Right renal cortex interstitium (tissue), 3 donors: ENCODE measurements at regions not wholly inside any gene's neighbourhood (a gene's known extent, or its start where the extent isn't known, plus 50 kb on each side); places are given as distances from the start of the nearest gene placed in this dataset.
A peak's percentile ranks its signal among the peaks of the same experiment; 100 is the strongest.
"Not testable (repeated sequence)": the region's sequence is repeated elsewhere in the genome, so short reads cannot be mapped to it uniquely, and the experiment has no call there.

ENCODE experiments used
- DNase-seq, 3 donors: peaks; one replicate each; pipeline ENCODE4 v3.0.0-alpha.2; 2013; ENCODE audit warnings: low read depth in 3 of 3, low spot score in 2 of 3

- DNase-seq, result no peak
These were observed 778.5 kb downstream of the BCL11A start for GRCh38 chr2:59774821-59775433.

DNA sequence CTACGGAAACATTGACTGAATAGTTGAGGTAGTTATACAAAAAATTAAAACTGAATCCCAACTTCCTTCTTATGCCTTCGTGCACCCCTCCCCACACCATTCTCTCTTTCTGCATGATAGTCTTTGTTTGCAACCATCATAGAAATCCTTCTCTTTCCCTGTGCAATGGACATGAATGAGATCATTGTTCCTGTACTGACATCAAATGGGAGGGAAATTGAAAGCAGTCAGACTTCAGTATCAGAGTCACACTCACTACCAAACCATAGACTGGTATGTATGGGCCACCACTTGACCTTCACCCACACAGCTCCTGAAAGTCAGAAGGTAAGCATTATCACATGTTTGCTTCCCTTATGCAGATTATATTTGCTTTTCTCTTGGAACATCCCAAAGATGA, 782.8 kb downstream of the BCL11A start:
- no peak for DNase-seq

GRCh38 chr2:59761966-59762365, 791.5 kb downstream of the BCL11A start:
- DNase-seq, result no peak

GRCh38 chr2:59756150-59756549, 797.3 kb downstream of the BCL11A start:
- DNase-seq, result peak in 2 of 3 donors; percentile 5 to 38

DNA sequence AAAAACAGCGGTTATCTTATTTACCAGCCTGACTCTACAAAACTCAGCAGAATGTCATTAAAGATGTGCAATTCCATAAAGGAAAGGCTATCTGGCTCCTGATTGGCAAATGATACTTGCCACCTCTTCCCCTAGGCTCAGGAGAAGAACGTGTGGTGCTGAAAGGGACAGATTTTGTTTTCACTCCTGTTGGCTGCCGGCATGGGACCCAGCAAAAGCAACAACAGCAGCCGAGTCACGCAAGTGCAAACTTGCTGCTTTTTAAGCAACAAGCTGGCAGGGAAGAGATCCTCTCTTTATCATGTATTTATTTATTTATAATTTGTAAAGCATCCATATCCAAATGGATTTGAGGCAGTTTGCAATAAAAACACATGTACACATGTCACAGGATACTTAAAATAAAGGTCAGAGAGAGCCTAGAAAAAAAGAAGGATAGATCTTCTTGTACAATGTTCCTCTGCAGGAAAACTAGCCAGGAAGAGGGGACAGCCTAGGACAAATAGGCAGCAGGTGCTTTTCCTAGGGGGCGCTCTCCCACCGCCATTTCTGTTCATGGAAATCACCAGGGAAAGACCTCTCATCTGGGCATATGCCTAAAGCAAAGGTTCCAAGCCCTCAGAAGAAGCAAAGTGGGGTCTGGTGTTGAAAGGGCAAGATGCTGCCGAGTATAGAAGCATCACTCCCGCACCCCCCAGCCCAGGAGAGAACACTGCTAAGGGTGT, 799.3 kb downstream of the BCL11A start:
- DNase-seq, result no peak

DNA sequence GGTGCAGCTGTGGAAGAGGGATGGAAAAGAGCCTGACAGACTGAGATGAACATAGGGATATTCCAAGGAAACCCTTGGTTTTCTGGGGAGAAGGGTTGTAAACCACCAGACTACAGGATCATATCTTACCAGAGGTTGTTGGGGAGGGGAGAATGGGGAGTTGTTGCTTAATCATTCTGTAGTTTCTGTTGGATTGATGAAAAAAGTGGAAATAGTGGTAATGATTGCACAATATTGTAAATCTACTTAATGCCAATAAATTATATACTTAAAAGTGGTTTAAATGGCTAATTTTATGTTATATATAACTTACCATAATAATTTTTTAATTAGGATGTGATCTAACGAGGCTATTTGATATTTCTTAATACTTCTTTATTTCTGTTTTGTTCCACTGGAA, 800.9 kb downstream of the BCL11A start:
- DNase-seq, result no peak

DNA sequence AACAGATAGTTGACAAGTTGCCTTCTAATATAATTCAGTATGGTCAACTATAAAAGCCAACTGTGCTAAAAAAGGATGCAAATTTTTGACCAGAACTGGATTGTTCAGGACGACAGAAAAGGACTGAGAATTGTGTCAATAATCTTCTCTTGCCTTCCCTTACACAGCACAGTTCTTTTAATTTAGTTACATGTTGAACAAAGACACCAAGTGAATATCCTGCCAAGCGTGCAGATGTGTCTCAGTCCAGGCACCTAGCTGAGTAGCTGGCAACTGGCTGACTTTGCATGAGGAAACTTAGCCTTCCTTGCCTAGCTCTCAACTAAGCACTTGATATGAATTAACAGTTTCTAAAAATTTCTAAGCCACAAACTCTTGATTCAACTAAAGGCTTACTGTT, 801.4 kb downstream of the BCL11A start:
- no peak for DNase-seq

GRCh38 chr2:59751214-59751613, 802.2 kb downstream of the BCL11A start:
- not testable (repeated sequence) for DNase-seq

- no peak for DNase-seq
These were observed 807.2 kb downstream of the BCL11A start for GRCh38 chr2:59746291-59746690.

DNA sequence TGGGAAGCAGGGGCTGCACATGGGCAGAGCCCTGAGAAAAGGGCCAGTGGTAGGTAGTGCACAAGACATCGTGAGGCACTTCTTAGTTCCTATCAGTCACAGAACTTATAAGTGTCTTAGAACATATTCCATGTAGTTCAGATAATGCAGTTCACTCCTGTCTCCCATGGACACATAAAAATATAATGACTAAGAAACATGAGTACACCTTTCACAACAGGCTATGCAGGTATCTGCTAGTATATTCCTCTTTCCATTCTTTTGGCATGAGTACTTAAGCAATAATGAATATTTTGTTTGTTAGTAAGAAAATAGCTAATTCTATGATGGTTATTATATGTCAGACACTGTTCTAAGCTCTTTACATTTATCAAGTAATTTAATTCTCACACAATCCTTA, 808.4 kb downstream of the BCL11A start:
- no peak for DNase-seq

DNA sequence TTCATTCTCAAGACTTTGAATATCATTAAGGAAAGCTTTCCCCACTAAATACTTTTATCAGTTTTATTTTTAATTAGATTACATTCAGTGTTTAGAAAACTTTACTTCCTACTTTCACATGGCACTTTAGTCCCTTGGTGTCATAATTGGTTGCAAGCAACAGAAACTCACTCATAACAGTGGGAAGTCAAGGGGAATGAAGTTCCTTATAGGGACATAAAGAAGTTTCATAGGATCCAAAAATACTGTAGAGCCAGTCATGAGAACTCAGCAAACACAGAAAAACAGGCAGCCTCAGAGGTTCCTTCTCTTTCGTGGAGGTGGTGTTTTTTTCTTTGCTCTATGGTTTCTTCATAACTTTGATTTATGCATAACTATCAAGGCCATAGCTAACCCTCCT, 809.0 kb downstream of the BCL11A start:
- DNase-seq, result no peak

DNA sequence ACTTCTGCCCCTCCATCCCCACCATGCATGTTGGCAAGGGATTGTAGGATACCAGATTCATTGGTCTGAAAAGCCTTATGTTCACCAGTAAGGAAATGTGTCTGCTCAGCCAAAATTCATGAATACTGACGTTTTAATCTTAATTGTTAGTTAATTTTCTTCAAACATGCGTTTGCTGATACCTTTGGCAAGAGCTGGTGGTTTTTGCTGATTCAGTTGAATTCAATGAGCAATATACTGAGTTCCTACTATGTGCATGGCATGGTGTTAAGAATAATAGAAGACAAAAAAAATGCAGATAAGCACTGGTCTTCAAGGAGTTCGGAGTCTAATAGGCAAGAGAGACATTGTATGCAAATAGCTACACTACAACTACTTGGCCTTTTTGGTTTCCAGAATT, 811.6 kb downstream of the BCL11A start:
- no peak for DNase-seq

DNA sequence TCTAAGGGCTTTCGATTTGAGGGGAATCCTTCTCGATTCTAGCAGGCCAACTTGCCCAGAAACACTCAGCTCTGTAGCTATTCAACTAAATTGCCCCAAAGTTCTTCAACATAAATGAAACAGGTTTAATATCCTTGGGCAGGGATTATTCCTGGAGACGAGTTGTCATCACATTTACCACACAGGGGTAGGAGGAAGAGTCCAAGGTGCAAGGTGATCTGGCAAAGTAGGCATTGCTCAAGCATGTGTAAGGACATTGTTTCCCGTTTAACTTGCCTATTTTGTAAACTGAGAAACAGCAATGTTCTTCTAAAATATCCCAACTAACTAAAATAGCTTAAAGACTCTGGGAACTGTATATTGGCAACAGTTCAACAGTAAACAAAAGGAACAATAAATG, 814.3 kb downstream of the BCL11A start:
- DNase-seq, result no peak

- DNase-seq, result no peak
These were observed 816.2 kb downstream of the BCL11A start for GRCh38 chr2:59737299-59737698.

GRCh38 chr2:59734743-59735142, 818.7 kb downstream of the BCL11A start:
- no peak for DNase-seq

DNA sequence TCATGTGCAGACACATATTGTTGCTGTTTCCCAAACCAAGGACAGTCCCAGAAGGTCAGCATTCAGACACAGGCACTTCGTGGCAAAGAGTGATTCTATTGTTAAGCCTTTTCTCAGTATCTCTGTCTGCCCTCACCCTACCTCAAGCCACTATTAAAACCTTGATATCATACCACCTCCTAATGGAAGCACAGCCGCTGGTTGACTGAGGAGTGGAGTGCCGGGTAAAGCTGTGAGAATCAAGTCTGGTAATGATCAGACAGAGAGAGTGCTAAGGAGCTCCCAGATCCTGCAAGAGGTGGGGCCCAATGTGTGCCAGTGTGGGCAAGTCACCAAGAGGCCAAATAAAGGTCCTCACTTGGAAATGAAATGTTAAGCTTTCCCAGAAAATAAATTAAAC, 819.5 kb downstream of the BCL11A start:
- no peak for DNase-seq

DNA sequence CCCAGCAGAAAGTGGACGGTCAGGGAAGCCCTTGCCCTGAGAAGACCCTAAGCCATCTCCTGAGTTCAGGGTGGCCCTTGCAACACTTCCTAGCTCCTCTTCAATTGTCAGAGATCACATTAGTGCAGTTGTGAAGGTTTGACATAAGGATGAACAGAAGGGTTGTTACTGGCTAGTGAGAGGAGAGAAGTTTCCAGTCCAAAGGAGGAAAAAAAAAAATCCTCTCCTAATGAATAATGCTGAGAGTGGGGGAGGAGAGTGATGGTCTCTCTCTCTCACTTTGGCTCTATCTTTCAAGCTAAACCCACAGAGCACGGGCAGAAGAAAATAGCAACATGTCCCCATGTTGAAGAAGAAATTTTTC, 819.9 kb downstream of the BCL11A start:
- DNase-seq, result no peak

DNA sequence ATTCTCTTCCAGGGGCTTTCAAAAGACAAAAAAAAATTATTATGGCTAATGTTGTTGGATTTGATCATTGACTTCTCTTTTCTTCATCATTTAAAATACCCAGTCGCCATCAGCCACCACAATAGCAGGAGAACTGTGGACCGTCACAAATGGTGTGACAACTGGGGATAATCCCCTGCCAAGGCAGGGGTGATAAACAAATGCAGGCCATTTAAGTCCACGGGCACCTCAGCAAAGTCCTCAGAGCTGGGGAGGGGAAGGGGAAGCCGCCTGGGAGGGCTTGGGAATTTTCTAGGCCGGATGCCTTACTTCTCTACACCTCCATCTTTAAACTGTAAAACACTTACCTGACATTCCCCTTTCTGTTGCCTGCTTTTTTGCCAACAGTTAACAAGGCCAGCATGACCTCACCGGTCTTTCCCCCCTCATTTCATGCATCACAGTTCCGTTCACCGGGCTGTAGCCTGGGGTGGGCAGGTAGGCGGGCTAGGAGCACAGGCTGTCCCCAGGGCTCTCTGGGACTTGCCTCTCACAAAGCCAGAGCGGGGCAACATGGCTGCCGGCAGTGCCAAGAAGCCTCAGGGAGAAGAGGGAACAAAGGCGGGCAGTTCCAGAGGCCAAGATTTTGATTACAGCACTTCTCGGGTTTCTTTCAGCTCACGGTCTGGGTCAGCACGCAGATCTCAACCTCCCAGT, 820.4 kb downstream of the BCL11A start:
- DNase-seq, result peak in 1 of 3 donors; percentile 2

DNA sequence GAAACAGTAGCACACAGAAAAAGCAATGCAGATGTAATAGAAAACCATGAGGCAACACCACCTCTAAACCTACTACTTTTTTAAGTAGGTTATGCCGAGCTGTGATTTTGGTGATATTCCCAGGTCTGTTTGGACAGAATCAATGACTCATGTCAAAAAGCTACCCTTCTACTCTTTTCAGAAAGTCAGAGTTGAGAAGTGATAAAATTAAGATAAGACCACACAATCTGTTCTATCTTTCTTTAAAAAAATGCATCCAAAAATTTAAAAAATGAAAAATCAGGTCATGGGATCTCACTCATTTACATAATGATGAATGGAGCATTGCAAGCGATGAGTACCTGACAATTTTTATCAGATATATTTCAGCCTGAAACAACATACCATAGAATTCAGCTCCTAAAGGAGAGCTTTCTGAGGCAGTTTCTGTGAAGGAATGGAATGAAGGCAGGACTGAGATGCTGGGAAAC, 826.3 kb downstream of the BCL11A start:
- no peak for DNase-seq

DNA sequence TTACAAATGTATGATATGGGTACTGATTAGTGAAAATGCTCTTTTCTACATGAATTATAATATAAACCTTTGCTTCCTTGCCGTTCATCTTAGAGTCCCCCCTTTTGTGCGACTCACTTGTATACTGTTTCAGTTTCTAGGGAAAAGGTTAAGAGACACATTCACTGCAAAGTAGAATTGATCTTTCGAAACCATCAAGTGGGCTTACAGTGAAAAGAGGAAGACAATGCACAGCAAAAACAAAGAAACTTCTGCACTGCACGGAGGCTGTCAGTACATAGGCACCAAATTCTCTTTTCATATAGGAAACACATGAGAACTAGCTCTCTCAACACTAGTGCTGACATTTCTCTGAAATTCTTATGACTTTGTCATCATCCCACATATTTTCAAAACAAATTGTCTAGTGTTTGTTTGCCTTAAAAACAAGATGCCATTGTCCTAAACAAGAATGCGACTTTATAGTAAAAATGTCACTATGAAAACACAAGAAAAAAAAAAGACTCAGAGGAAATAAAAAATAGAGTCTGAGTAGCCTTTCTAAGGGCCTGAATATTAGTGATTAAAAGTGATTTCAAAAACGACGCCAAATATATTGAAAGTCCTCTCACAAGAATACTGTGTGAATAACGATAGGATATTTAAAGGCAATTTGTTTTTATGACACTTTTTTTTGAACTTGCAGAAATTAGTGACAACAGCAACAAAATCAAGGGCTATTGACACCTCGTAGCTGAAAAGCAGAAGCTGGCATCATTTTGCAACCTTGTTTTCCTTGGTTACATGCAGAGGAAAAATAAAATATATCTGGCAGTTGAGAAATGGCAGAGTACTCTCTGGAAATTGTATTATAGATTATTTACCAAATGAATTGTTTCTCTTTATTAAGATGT, 827.0 kb downstream of the BCL11A start:
- no peak for DNase-seq

DNA sequence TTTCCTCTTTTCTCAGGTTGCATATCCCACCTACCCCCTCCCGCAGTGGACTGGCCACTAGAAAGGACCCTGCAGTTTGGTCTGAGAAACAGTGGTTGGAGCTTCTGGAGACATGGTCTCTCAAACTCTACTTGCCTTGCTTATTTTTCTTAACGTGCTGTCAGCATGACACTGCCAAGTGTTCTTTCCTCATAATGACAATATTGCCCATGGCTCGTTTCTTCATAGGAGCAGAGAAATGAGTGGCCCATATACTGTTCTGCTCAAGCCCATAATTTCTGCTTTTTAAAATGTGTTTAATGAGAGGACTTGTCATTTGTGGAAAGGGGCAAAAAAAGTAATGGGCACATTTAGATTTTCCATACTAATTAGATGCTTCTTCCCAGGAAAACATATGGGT, 828.7 kb downstream of the BCL11A start:
- no peak for DNase-seq
